GM19438 (cell line): ENCODE measurements at regions not wholly inside any gene's neighbourhood (a gene's known extent, or its start where the extent isn't known, plus 50 kb on each side); places are given as distances from the start of the nearest gene placed in this dataset.

Experiments used
- ATAC-seq: cut with Tn5 transposase; IDR thresholded peaks from one replicate; pipeline ENCODE4 v1.9.1; 2021; ENCODE audit warnings: low read depth; ENCODE audit not compliant: unreplicated experiment

DNA sequence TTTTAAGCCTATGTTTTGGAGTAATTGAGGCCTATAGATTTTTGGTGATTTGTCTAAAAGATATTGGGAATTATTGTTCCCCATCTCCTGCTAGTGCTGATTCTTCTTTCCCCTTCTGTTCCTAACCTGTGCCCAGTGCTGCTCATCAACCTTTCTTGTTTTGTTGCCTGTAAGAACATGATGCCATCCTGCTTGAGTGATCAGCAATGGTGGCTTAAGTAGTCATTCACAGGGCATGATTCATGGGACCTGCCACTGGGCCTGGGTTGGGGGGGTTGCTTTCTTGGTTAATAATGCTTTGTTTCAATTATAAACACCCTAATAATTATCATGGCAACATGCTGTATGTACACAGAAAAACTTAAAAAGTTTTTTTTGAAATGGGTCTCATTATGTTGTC lies 562.9 kb upstream of the SETBP1 start:
- ATAC-seq = no peak

- no peak for ATAC-seq
Measured at GRCh38 chr18:44119607-44120006, 561.1 kb upstream of the SETBP1 start.

DNA sequence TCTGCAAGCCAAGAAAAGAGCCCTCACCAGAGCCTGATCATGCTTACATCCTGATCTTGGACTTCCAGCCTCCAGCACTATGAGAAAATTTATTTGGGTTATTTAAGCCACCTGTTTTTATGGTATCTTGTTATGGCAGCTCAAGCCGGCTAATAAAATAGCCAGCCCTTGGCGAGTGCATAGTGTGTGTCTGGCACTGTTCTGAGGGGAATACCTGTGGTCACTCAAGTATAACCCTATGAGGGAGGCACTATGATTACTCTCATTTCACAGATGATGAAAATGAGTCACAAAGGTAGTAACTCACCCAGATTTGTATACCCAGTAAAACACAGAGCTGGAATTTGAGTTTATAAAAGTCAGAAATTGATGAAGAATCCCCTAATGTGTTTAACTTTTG lies 556.9 kb upstream of the SETBP1 start:
- ATAC-seq = no peak

GRCh38 chr18:44125446-44125845 lies 555.2 kb upstream of the SETBP1 start:
- ATAC-seq = no peak

DNA sequence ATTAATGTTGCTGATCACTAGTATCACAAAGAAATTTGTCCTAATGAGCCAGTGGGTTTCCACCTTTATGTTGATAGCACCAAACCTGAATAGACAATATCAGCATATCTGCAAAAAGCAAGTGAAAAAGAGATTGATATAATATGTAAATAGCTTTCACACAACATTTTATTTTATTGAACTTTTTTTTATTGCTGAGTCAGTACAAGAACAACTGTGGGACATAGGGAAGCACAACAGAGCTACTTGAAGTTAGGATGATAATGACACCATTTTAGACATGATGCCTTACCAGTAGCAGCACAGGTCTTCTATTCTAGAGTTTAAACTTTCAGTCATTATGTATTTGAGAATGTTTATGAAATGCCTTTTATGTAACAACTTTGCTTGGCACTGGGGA lies 554.1 kb upstream of the SETBP1 start:
- ATAC-seq = no peak

- no peak for ATAC-seq
Measured at GRCh38 chr18:44128365-44128764, 552.3 kb upstream of the SETBP1 start.

DNA sequence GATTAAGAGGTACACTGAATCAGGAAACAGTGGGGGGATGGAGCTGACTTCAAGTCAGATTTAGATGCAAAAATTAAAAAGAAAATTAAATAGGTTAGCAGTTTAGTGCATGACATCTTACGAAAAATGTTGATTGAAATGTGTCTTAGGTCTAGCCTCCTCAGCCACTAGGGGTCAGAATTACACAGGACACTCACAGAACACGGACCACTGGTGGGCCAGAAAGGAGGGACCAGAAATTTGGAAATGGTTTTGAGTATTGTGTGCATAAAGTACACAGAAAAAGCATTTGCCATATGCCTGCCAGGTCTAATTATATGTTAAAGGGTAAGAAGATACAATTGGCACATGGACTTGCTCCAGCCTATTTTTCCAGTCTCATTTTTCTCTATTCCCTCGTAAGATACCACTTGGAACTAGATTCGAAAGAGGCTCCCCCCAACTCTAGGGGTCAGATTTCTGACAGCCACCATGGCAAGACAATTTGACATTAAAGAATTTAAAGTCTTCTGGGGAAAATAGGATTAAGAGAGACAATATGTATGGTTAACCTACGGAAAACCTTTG lies 550.2 kb upstream of the SETBP1 start:
- ATAC-seq = no peak

- ATAC-seq = no peak
Measured at GRCh38 chr18:44133483-44133882, 547.2 kb upstream of the SETBP1 start.

DNA sequence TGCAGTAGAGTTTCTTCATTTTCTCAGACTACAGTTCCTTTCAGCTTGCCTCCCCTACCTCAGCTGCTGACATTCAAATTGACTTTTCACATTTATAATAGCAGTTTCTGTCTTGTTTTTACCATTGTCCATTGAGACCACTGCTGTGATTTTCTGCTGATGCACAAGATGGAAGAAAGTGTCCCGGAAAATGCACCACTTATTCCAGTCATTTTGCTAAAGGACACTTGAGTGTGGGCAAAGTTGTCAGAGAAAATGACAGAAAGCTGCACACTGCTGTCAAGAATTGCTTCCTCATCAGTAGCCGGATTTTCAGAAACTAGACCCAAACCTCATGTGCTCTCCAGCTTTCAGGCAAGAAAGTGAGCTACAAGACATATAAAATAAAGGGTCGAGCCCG lies 546.2 kb upstream of the SETBP1 start:
- ATAC-seq = no peak

DNA sequence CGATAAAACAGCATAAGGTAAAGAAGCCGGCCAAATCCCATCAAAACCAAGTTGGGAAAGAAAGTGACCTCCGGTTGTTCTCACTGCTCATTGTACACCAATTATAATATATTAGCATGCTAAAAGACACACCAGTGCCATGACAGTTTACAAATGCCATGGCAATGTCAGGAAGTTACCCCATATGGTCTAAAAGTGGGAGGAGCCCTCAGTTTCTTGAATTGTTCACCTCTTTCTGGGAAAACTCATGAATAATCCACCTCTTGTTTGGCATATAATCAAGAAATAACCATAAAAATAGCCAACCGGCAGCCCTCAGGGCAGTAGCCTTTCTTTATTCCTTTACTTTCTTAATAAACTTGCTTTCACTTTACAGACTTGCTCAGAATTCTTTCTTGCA lies 544.9 kb upstream of the SETBP1 start:
- ATAC-seq = no peak

DNA sequence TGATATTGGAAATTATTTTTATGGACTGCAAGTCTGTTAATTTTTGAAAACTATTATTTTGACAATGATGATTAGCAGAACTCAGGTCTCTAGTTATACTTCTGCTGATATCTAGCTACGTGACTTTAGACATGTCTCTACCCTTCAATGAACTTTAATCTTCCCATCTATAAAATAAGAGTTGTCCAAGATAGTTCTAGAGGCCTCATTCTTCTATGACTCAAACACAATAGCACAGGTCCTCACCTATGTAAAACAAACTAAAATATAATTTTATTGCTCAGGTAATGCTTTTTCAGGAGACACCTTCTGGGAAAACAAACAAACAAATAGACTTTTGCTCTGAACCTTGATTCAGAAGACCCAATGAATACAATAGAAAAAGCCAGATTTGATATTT lies 544.4 kb upstream of the SETBP1 start:
- ATAC-seq = no peak

- no peak for ATAC-seq
Measured at GRCh38 chr18:44143072-44143471, 537.6 kb upstream of the SETBP1 start.

- no peak for ATAC-seq
Measured at GRCh38 chr18:44149706-44150105, 531.0 kb upstream of the SETBP1 start.

DNA sequence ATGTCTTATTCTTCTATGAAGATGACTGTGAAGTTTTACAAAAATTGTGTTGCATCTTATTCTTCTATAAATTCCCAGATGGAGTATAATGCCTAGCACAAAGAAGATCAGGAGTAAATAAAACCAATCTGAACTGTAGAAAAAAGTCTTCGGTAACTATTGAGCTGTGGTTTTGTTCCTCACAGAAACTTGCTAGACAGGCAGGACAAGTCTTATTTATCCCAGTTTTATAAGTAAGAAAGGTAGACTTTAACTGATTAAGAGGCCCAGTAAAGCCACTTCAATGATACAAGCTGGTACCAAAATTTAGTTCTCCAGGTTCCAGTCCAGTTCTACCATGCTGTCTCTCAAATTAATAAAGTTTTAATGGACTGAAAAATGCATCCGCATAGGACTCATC lies 526.7 kb upstream of the SETBP1 start:
- no peak for ATAC-seq

DNA sequence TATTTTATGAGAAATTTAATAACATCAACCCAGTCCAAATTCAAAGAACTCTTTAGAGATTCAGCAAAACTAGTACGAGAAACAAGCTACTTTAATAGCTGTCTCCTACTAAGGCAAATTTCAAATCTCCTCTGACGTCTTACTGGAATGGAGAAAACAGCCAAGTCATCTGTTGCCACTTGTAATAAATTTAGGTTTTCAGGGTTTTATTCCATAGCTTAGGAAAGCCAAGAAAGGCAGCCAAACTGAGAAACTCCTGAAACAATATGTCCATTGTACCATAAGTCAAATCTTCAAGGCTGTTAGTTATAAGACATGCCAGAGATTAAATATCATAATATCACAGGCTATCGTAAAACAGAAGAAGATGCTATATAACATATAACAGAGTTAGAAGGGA lies 524.6 kb upstream of the SETBP1 start:
- ATAC-seq = no peak

DNA sequence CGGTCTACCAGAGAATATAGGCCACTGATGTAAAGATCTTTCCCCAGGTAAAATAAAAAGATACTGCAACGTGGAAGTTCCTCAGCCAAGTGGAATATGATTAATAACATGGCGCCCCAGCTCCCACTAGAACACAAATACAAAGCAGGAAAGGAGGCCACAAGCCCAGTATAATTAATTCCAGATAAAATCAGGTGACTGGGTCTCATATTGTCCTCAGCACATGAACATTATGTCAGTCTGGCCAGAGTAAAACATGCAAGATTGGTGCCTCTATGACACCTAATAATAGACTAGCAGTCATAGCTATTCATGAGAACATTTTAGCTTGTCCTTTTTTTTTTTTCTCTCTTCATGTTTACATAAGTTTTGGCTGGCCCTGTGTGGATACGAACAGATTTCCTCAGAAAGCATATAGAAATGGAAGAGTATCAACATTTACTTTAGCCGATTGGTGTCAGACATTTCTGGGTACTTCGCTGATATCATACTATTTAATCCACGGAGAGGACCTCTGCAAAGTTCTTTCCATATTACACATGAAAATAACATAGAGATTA lies 523.8 kb upstream of the SETBP1 start:
- no peak for ATAC-seq

DNA sequence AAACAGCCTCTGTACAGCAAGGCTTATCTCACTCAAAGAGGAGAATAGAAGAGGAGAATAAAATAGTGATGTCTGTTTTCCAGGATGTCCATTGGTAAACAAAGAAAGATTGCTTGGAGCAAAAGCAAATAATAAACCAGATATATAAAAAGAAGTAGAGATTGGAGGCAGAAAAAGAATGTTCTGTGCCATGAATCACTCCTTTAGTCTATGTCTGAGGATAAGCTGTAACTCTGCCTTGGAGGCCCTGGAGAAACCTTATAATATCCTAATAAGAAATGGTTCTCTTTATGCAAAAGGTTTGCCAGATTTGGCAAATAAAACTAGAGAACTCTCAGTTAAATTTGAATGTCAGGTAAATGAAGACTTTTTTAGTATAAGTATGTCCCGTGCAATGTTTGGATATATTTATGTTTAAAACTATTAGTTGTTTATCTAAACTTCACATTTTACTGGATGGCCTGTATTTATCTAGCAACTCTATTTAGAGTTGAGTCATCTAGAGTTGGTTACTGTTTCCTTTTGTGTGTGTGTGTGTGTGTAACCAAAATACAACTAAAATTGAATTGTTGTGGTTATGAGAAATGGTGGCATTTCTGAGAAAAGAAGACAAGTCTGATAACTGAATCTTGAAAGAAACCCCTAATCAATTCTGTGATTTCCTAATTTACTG lies 510.3 kb upstream of the SETBP1 start:
- ATAC-seq = no peak

DNA sequence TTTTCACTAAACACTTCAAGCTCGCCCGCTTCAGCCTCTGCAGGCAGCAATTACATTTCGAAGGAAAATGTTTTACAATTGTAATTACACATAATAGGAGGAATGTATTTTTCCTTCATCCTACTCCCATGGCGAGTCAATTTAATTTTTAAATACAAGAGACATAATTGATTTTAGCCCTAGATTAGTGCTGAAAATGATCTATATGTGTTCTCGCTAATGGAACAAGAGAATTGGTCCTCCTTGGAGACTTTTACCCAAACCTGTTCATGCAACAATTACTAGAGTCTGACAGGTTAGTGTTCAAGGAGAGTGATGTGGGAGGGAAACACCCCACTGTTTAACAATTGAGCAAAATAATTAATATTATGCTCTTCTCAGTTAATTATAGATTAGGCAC lies 509.4 kb upstream of the SETBP1 start:
- no peak for ATAC-seq

DNA sequence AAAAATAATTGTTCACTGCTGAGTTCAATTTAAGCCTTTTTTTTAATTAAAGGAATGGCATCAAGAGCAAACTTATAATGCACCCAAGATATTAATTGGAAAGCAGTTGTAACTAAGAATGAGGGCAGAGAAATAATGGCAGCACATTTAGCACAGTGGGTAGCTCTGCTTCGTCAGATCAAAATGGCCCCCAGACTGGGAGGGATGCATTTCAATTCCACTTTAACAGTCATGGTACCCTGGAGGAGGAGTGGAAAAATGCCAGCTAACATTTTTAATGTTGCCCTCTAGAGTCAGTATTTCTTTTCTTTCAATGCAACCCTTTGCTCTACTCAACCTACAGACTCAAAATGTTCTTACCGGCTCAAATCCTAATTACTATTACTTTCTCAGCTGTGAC lies 504.8 kb upstream of the SETBP1 start:
- no peak for ATAC-seq

GRCh38 chr18:44178476-44178875 lies 502.2 kb upstream of the SETBP1 start:
- no peak for ATAC-seq

GRCh38 chr18:44179693-44180092 lies 501.0 kb upstream of the SETBP1 start:
- ATAC-seq = no peak

DNA sequence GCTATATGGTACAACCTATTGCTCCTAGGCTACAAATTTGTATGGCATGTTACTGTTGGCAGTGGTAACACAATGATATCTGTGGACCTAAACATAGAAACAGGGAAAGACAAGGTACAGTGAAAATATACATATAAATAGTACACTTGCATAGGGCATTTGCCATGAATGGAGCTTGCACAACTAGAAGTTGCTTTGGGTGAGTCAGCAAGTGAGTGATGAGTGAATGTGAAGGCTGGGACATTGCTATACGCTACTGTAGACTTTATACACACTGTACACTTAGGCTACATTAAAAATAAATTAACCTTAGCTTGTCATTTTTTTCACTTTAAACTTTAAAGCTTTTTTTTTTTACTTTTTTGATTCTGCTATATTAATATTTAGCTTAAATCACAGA lies 500.0 kb upstream of the SETBP1 start:
- no peak for ATAC-seq
